ENCODE measurements at regions not wholly inside any gene's neighbourhood (a gene's known extent, or its start where the extent isn't known, plus 50 kb on each side); places are given as distances from the start of the nearest gene placed in this dataset.

GRCh38 chr9:11064909-11065308, 452.1 kb upstream of the PTPRD start:
- Histone ChIP-seq H3K27me3 (ENCODE audit: control insufficient read depth, insufficient read depth, low read length) (no peaks in the 10 kb centered on the region), H3K4me3 (ENCODE audit: low read depth, low read length) (no peak overlapping the region), H3K36me3 (ENCODE audit: control insufficient read depth, insufficient read depth, low read length) (no peaks in the 10 kb centered on the region)
- CTCF ChIA-PET: no interaction called here
- TF ChIP-seq CTCF (IDR thresholded peaks at IDR 0.05; ENCODE audit: insufficient read depth, low read depth, low read length): no peak
- POLR2A ChIA-PET: no interaction called here
- DNase-seq (ENCODE audit: low read depth): no peak

- TF ChIP-seq CTCF (IDR thresholded peaks at IDR 0.05; ENCODE audit: insufficient read depth, low read depth, low read length): no peak
- DNase-seq (ENCODE audit: low read depth): no peak
- ChIA-PET CTCF (no interaction called here), POLR2A (no interaction called here)
- Histone ChIP-seq H3K36me3 (ENCODE audit: control insufficient read depth, insufficient read depth, low read length) (no peaks in the 10 kb centered on the region), H3K4me3 (ENCODE audit: low read depth, low read length) (no peak overlapping the region), H3K27me3 (ENCODE audit: control insufficient read depth, insufficient read depth, low read length) (no peaks in the 10 kb centered on the region)
Measured at GRCh38 chr9:11072176-11072575, 459.4 kb upstream of the PTPRD start.

- no peak for TF ChIP-seq CTCF (IDR thresholded peaks at IDR 0.05; ENCODE audit: insufficient read depth, low read depth, low read length)
- no peaks in the 10 kb centered on the region for H3K27me3 ChIP-seq (ENCODE audit: control insufficient read depth, insufficient read depth, low read length)
- no peak overlapping the region for H3K4me3 ChIP-seq (ENCODE audit: low read depth, low read length)
- CTCF ChIA-PET: no interaction called here
- POLR2A ChIA-PET: no interaction called here
- no peaks in the 10 kb centered on the region for H3K36me3 ChIP-seq (ENCODE audit: control insufficient read depth, insufficient read depth, low read length)
- DNase-seq (ENCODE audit: low read depth): no peak
Measured at GRCh38 chr9:11086561-11086960, 473.8 kb upstream of the PTPRD start.

GRCh38 chr9:11088821-11089374, 476.1 kb upstream of the PTPRD start:
- H3K36me3 ChIP-seq (ENCODE audit: control insufficient read depth, insufficient read depth, low read length): no peaks in the 10 kb centered on the region
- ChIA-PET CTCF (no interaction called here), POLR2A (no interaction called here)
- H3K27me3 ChIP-seq (ENCODE audit: control insufficient read depth, insufficient read depth, low read length): no peaks in the 10 kb centered on the region
- H3K4me3 ChIP-seq (ENCODE audit: low read depth, low read length): no peak overlapping the region
- no peak for TF ChIP-seq CTCF (IDR thresholded peaks at IDR 0.05; ENCODE audit: insufficient read depth, low read depth, low read length)
- no peak for DNase-seq (ENCODE audit: low read depth)

- DNase-seq (ENCODE audit: low read depth): no peak
- CTCF ChIA-PET: no interaction called here
Measured at GRCh38 chr9:11092974-11093373, 480.2 kb upstream of the PTPRD start.

More at GRCh38 chr9:11092974-11093373, 480.2 kb upstream of the PTPRD start:
- POLR2A ChIA-PET: no interaction called here
- Histone ChIP-seq H3K27me3 (ENCODE audit: control insufficient read depth, insufficient read depth, low read length) (no peaks in the 10 kb centered on the region), H3K36me3 (ENCODE audit: control insufficient read depth, insufficient read depth, low read length) (no peaks in the 10 kb centered on the region), H3K4me3 (ENCODE audit: low read depth, low read length) (no peak overlapping the region)
- TF ChIP-seq CTCF (IDR thresholded peaks at IDR 0.05; ENCODE audit: insufficient read depth, low read depth, low read length): no peak
